A549 (cell line): ENCODE measurements at regions not wholly inside any gene's neighbourhood (a gene's known extent, or its start where the extent isn't known, plus 50 kb on each side); places are given as distances from the start of the nearest gene placed in this dataset.

Source experiments
- ATAC-seq, 2 experiments: fragments of 200-7000 bp in 1 of 2; fragments of >200 bp in 1 of 2; cut with Nextera tagmentation in 1 of 2; cut with Tn5 transposase in 1 of 2; 3 replicates each; pipeline versions ENCODE4 v1.8.0 to v1.9.1; 2018 to 2020; ENCODE audit warnings: mild to moderate bottlenecking in 1 of 2, moderate library complexity in 1 of 2
- CTCF ChIA-PET: fragments of 300-600 bp; sonication (Branson Sonifier 250); formaldehyde crosslinking; extraction: SDS; loops from one replicate; lab custom pipeline; 2021; ENCODE audit warnings: antibody characterized with exemption, inconsistent platforms; lab: Yijun Ruan, JAX
- POLR2A ChIA-PET: fragments of 350-600 bp; formaldehyde crosslinking; extraction: SDS; loops from one replicate; lab custom pipeline; 2021; ENCODE audit warnings: antibody characterized with exemption, inconsistent platforms; lab: Yijun Ruan, JAX
- DNase-seq, 2 experiments: peaks; one replicate each; pipeline versions ENCODE4 v3.0.0 to v3.0.0-alpha.2; 2011 to 2016; ENCODE audit warnings: low read depth in 1 of 2, low spot score in 1 of 2
- FAIRE-seq: peaks from 2 replicates; lab custom pipeline; 2011; peaks lifted over from hg19 to GRCh38; lab: Jason Lieb, UNC
- H3K27ac ChIP-seq, 2 experiments: fragments of >200 bp; sonication (Bioruptor Twin); formaldehyde crosslinking; 3 replicates each; pipeline ENCODE4 v1.5.1; 2016 to 2017
- H3K4me1 ChIP-seq: fragments of >200 bp; sonication (Bioruptor Twin); formaldehyde crosslinking; 3 replicates; pipeline ENCODE4 v1.6.1; 2016
- H3K4me2 ChIP-seq: fragments of >200 bp; sonication (Bioruptor Twin); formaldehyde crosslinking; 3 replicates; pipeline ENCODE4 v1.6.1; 2016
- H3K4me3 ChIP-seq: fragments of >200 bp; sonication (Bioruptor Twin); formaldehyde crosslinking; 3 replicates; pipeline ENCODE4 v1.5.1; 2016
- H3K9me3 ChIP-seq: fragments of >200 bp; sonication (Bioruptor Twin); formaldehyde crosslinking; 3 replicates; pipeline ENCODE4 v1.6.1; 2016
- ATOH8 ChIP-seq: fragments of 250-450 bp; sonication (Bioruptor Pico); IDR thresholded peaks from 2 replicates; pipeline ENCODE4 v1.5.0; 2020; ENCODE audit warnings: low read depth, mild to moderate bottlenecking, moderate library complexity
- BCL3 ChIP-seq: fragments of >200 bp; sonication (Bioruptor Twin); formaldehyde crosslinking; IDR thresholded peaks from 3 replicates; pipeline ENCODE4 v1.6.1; 2016
- BHLHE40 ChIP-seq: IDR thresholded peaks from 2 replicates; pipeline ENCODE4 v1.6.1; 2012; ENCODE audit warnings: low read depth, low read length, inconsistent platforms
- CBX2 ChIP-seq: fragments of 200-600 bp; sonication (generic); IDR thresholded peaks from 2 replicates; pipeline ENCODE4 v1.6.1; 2016; ENCODE audit warnings: low read depth, mild to moderate bottlenecking, borderline replicate concordance
- CEBPB ChIP-seq, 2 experiments: fragments of >200 bp in 1 of 2; sonication (Bioruptor Twin) in 1 of 2; formaldehyde crosslinking in 1 of 2; IDR thresholded peaks; 2 replicates each; pipeline ENCODE4 v1.6.1; 2012 to 2016
- EHMT2 ChIP-seq: fragments of 200-600 bp; sonication (generic); IDR thresholded peaks from 2 replicates; pipeline ENCODE4 v1.6.1; 2016; ENCODE audit warnings: antibody characterized with exemption, low read depth, mild to moderate bottlenecking, moderate library complexity
- FOSB ChIP-seq: fragments of 250-450 bp; sonication (Bioruptor Pico); IDR thresholded peaks from 2 replicates; pipeline ENCODE4 v1.5.0; 2020; ENCODE audit warnings: mild to moderate bottlenecking, moderate library complexity
- FOSL2 ChIP-seq, 2 experiments: fragments of 450-650 bp in 1 of 2; fragments of >200 bp in 1 of 2; sonication (Bioruptor Twin) in 1 of 2; formaldehyde crosslinking; IDR thresholded peaks; 2 replicates each; pipeline versions ENCODE4 v1.5.0 to v1.6.1; 2016 to 2020; ENCODE audit warnings: mild to moderate bottlenecking in 1 of 2, moderate library complexity in 1 of 2
- GATA3 ChIP-seq: IDR thresholded peaks from 2 replicates; pipeline ENCODE4 v1.6.1; 2012; ENCODE audit warnings: borderline replicate concordance
- HDAC2 ChIP-seq: fragments of 200-600 bp; sonication (generic); IDR thresholded peaks from 2 replicates; pipeline ENCODE4 v1.6.1; 2016
- HES2 ChIP-seq: fragments of >200 bp; sonication (Bioruptor Twin); formaldehyde crosslinking; IDR thresholded peaks from 2 replicates; pipeline ENCODE4 v1.6.1; 2016
- HMGXB4 ChIP-seq: fragments of 250-450 bp; sonication (Bioruptor Pico); IDR thresholded peaks from 2 replicates; pipeline ENCODE4 v1.5.0; 2021; ENCODE audit warnings: mild to moderate bottlenecking, moderate library complexity, borderline replicate concordance
- HOXB5 ChIP-seq: fragments of 250-450 bp; sonication (Bioruptor Pico); IDR thresholded peaks from 2 replicates; pipeline ENCODE4 v1.5.0; 2020; ENCODE audit warnings: mild to moderate bottlenecking, moderate library complexity
- KDM5A ChIP-seq: fragments of 200-600 bp; sonication (generic); IDR thresholded peaks from 2 replicates; pipeline ENCODE4 v1.6.1; 2016; ENCODE audit warnings: antibody characterized with exemption, mild to moderate bottlenecking
- MAX ChIP-seq: IDR thresholded peaks from 2 replicates; pipeline ENCODE4 v1.6.1; 2012
- POLR2A ChIP-seq: IDR thresholded peaks from 2 replicates; pipeline ENCODE4 v1.6.1; 2012; ENCODE audit warnings: mild to moderate bottlenecking, low read length
- RAD21 ChIP-seq, 2 experiments: fragments of >200 bp in 1 of 2; sonication (Bioruptor Twin) in 1 of 2; formaldehyde crosslinking in 1 of 2; IDR thresholded peaks in 1 of 2; conservative IDR thresholded peaks in 1 of 2; 2 replicates in 1 of 2; 3 replicates in 1 of 2; pipeline ENCODE4 v1.6.1; 2012 to 2018; ENCODE audit warnings: inconsistent platforms in 1 of 2
- RARB ChIP-seq: fragments of 250-450 bp; sonication (Bioruptor Pico); IDR thresholded peaks from 2 replicates; pipeline ENCODE4 v1.8.0; 2021; ENCODE audit warnings: mild to moderate bottlenecking, moderate library complexity
- RCOR1 ChIP-seq: fragments of 150-350 bp; IDR thresholded peaks from 2 replicates; pipeline ENCODE4 v1.6.1; 2014; ENCODE audit warnings: antibody characterized with exemption, low read length, low read depth
- REST ChIP-seq: fragments of 200-600 bp; sonication (generic); IDR thresholded peaks from 2 replicates; pipeline ENCODE4 v1.6.1; 2016; ENCODE audit warnings: antibody characterized with exemption, mild to moderate bottlenecking, moderate library complexity
- RFX5 ChIP-seq: fragments of 450-650 bp; IDR thresholded peaks from 2 replicates; pipeline ENCODE4 v1.7.1; 2014; ENCODE audit warnings: antibody characterized with exemption, mild to moderate bottlenecking, moderate library complexity
- USF2 ChIP-seq: fragments of 450-650 bp; IDR thresholded peaks from 2 replicates; pipeline ENCODE4 v1.6.1; 2014; ENCODE audit warnings: antibody characterized with exemption
- ZFP36 ChIP-seq: fragments of 450-650 bp; IDR thresholded peaks from 2 replicates; pipeline ENCODE4 v1.6.1; 2014; ENCODE audit warnings: borderline replicate concordance; ENCODE audit not compliant: partially characterized antibody
- WGBS: methylation state at CpG from one replicate; pipeline ENCODE4 v1.1.6; 2017; ENCODE audit errors: missing lambda C conversion rate; 5-methylcytosine and 5-hydroxymethylcytosine counted together

- no peak overlapping the region for H3K4me2 ChIP-seq
- POLR2A ChIA-PET, result no interaction called here
- TF ChIP-seq CBX2 (no peak), RCOR1 (no peak), BHLHE40 (no peak), USF2 (no peak), RAD21 (conservative IDR thresholded peaks at IDR 0.05 in 1 of 2, IDR thresholded peaks at IDR 0.05 in 1 of 2) (no peak), FOSB (CRISPR knock-in tag) (no peak), HES2 (no peak), CEBPB (IDR thresholded peaks at IDR 0.05) (no peak), EHMT2 (no peak), RARB (CRISPR knock-in tag) (no peak), MAX (no peak), FOSL2 (IDR thresholded peaks at IDR 0.05) (no peak), FOSL2 (CRISPR knock-in tag; IDR thresholded peaks at IDR 0.05) (no peak)
- TF ChIP-seq, all 56 proteins: peak for 0
- H3K4me1 ChIP-seq, result peaks cover 15% of the 10 kb centered on the region
- WGBS, result 66% methylated on average over 3 of the region's 3 CpGs
- H3K4me3 ChIP-seq, result no peak overlapping the region
- FAIRE-seq (no peak), DNase-seq (no peak), ATAC-seq (no peak)
- CTCF ChIA-PET, result interaction anchor here (0.9 kb wide), 1 partner anchor 13 kb away, joined by 3 read pairs; no protein-coding TSS in a partner anchor
- H3K9me3 ChIP-seq, result peaks cover 30% of the 10 kb centered on the region
- H3K27ac ChIP-seq, result no peak overlapping the region
Observed at GRCh38 chr9:7316166-7316795, 483.3 kb downstream of the DMAC1 start.

- CTCF ChIA-PET, result interaction anchor here (0.9 kb wide), 1 partner anchor 14 kb away, joined by 3 read pairs; no protein-coding TSS in a partner anchor
- TF ChIP-seq ATOH8 (CRISPR knock-in tag) (no peak), RFX5 (no peak), MAX (no peak), HDAC2 (no peak), HOXB5 (no peak), POLR2A (no peak), ZFP36 (no peak), HMGXB4 (CRISPR knock-in tag) (no peak), EHMT2 (no peak), KDM5A (no peak), REST (no peak), BCL3 (no peak), GATA3 (no peak)
- DNase-seq (no peak), ATAC-seq (no peak), FAIRE-seq (no peak)
- no peak overlapping the region for H3K4me3 ChIP-seq
- POLR2A ChIA-PET, result no interaction called here
- peaks cover 12% of the 10 kb centered on the region for H3K4me1 ChIP-seq
- 67% methylated on average over 3 of the region's 3 CpGs for WGBS
- peaks cover 32% of the 10 kb centered on the region for H3K9me3 ChIP-seq
- no peak overlapping the region for H3K27ac ChIP-seq
- no peak overlapping the region for H3K4me2 ChIP-seq
Observed at GRCh38 chr9:7315746-7316145, 483.8 kb downstream of the DMAC1 start.
